ENCODE measurements at regions not wholly inside any gene's neighbourhood (a gene's known extent, or its start where the extent isn't known, plus 50 kb on each side); places are given as distances from the start of the nearest gene placed in this dataset.

DNA sequence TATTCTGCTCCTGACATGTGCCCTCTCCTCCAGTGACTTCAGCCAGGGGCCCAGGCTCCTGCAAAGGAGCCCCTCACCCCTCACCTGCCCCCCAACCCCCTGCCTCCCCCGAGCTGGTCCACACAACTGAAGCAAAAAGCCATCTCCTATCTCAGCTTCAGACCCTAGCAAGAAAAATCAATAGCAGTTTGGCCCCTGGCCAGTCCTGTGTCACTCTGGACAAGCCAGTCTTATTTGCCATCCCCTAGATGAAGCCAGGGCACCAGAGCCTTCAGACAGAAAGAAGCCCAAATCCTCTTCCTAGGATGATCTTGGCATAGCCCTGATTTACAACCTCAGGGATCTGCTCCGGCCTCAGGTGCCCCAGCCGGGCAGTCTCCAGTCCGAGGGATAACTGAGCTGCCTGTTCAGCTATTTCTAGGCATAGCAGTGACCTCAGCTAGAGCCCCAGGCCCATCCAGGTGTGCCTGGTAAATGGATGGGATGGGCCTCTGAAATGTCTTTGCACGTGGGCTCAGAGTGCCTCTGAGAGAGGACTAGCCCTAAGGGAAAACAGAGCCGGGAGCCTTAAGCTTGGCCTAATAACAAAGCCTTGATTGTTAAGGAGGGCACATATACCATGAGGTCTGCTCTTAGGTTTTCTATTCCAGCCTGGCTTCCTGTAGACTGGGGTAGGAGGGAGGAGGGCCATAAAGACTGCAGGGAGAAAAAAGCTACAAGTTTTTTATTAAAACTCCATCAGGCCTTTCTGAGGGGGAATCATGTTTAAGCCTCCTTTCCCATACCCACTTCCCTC lies 242.0 kb downstream of the SHQ1 start:
- TF ChIP-seq POLR2A (IDR thresholded peaks at IDR 0.05) (no peak), POLR2AphosphoS5 (IDR thresholded peaks at IDR 0.05; ENCODE audit: insufficient read depth in 1 of 2, low read depth in 1 of 2) (no peak)
- TF ChIP-seq, protein P1, sequence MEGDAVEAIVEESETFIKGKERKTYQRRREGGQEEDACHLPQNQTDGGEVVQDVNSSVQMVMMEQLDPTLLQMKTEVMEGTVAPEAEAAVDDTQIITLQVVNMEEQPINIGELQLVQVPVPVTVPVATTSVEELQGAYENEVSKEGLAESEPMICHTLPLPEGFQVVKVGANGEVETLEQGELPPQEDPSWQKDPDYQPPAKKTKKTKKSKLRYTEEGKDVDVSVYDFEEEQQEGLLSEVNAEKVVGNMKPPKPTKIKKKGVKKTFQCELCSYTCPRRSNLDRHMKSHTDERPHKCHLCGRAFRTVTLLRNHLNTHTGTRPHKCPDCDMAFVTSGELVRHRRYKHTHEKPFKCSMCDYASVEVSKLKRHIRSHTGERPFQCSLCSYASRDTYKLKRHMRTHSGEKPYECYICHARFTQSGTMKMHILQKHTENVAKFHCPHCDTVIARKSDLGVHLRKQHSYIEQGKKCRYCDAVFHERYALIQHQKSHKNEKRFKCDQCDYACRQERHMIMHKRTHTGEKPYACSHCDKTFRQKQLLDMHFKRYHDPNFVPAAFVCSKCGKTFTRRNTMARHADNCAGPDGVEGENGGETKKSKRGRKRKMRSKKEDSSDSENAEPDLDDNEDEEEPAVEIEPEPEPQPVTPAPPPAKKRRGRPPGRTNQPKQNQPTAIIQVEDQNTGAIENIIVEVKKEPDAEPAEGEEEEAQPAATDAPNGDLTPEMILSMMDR (IDR thresholded peaks at IDR 0.05) = no peak

Measured in vagina (tissue), 2 donors.